Activated CD8-positive, alpha-beta memory T cell treated with anti-CD3 and anti-CD28 coated beads, Interleukin-2, amount 10 ng/mL, durations not matched to agents 7 days and 5 days (primary cell): ENCODE measurements at regions not wholly inside any gene's neighbourhood (a gene's known extent, or its start where the extent isn't known, plus 50 kb on each side); places are given as distances from the start of the nearest gene placed in this dataset.

ENCODE experiments used
- ATAC-seq: fragments of 150-1000 bp; cut with Tn5 transposase; one replicate; pipeline ENCODE4 v1.10.0; 2021; ENCODE audit warnings: moderate library complexity
- CTCF ChIA-PET: fragments of 350-600 bp; sonication (Branson Sonifier 250); formaldehyde crosslinking; loops from one replicate; lab custom pipeline; 2021; ENCODE audit warnings: antibody characterized with exemption; lab: Charles Lee
- DNase-seq: peaks from one replicate; pipeline ENCODE4 v3.0.0-alpha.2; 2020
- H3K27ac Mint-ChIP-seq: one replicate; pipeline ENCODE4 v1.8.0; 2021; ENCODE audit warnings: mild to moderate bottlenecking, mixed read lengths
- H3K27me3 Mint-ChIP-seq: one replicate; pipeline ENCODE4 v1.8.0; 2021; ENCODE audit warnings: mixed read lengths
- H3K36me3 Mint-ChIP-seq: one replicate; pipeline ENCODE4 v1.8.0; 2021; ENCODE audit warnings: mild to moderate bottlenecking, mixed read lengths
- H3K4me1 Mint-ChIP-seq: one replicate; pipeline ENCODE4 v1.8.0; 2021; ENCODE audit warnings: mixed read lengths
- H3K4me3 Mint-ChIP-seq: one replicate; pipeline ENCODE4 v1.8.0; 2021; ENCODE audit warnings: mild to moderate bottlenecking, moderate library complexity, mixed read lengths
- H3K9me3 Mint-ChIP-seq: one replicate; pipeline ENCODE4 v1.8.0; 2022; ENCODE audit warnings: low read depth, mixed read lengths

GRCh38 chr13:83220241-83220640, 662.0 kb downstream of the SLITRK1 start:
- Mint-ChIP-seq H3K4me1 (no peaks in the 10 kb centered on the region), H3K4me3 (no peak overlapping the region), H3K27ac (no peak overlapping the region), H3K36me3 (no peaks in the 10 kb centered on the region), H3K27me3 (no peaks in the 10 kb centered on the region), H3K9me3 (peaks cover 8% of the 10 kb centered on the region)
- DNase-seq (no peak), ATAC-seq (no peak)
- CTCF ChIA-PET, result no interaction called here

GRCh38 chr13:83219832-83220231, 662.4 kb downstream of the SLITRK1 start:
- DNase-seq (no peak), ATAC-seq (no peak)
- no peak overlapping the region for H3K27ac Mint-ChIP-seq
- no peak overlapping the region for H3K4me3 Mint-ChIP-seq
- CTCF ChIA-PET, result no interaction called here
- H3K9me3 Mint-ChIP-seq, result peaks cover 8% of the 10 kb centered on the region
- H3K4me1 Mint-ChIP-seq, result no peaks in the 10 kb centered on the region
- no peaks in the 10 kb centered on the region for H3K36me3 Mint-ChIP-seq
- no peaks in the 10 kb centered on the region for H3K27me3 Mint-ChIP-seq

GRCh38 chr13:83216479-83217245, 665.6 kb downstream of the SLITRK1 start:
- Mint-ChIP-seq H3K9me3 (peaks cover 8% of the 10 kb centered on the region), H3K27ac (no peak overlapping the region), H3K27me3 (no peaks in the 10 kb centered on the region), H3K4me1 (no peaks in the 10 kb centered on the region), H3K4me3 (no peak overlapping the region), H3K36me3 (no peaks in the 10 kb centered on the region)
- DNase-seq (no peak), ATAC-seq (no peak)
- CTCF ChIA-PET, result no interaction called here

GRCh38 chr13:83215627-83216026, 666.6 kb downstream of the SLITRK1 start:
- H3K4me3 Mint-ChIP-seq, result no peak overlapping the region
- H3K27ac Mint-ChIP-seq, result no peak overlapping the region
- CTCF ChIA-PET, result no interaction called here
- DNase-seq (no peak), ATAC-seq (no peak)
- peaks cover 5% of the 10 kb centered on the region for H3K9me3 Mint-ChIP-seq
- no peaks in the 10 kb centered on the region for H3K36me3 Mint-ChIP-seq
- H3K27me3 Mint-ChIP-seq, result no peaks in the 10 kb centered on the region
- H3K4me1 Mint-ChIP-seq, result no peaks in the 10 kb centered on the region

- CTCF ChIA-PET, result no interaction called here
Observed at GRCh38 chr13:83214452-83214851, 667.8 kb downstream of the SLITRK1 start.

GRCh38 chr13:83211301-83211700, 671.0 kb downstream of the SLITRK1 start:
- no peak overlapping the region for H3K4me3 Mint-ChIP-seq
- DNase-seq (no peak), ATAC-seq (no peak)
- H3K36me3 Mint-ChIP-seq, result no peaks in the 10 kb centered on the region
- H3K9me3 Mint-ChIP-seq, result no peaks in the 10 kb centered on the region
- CTCF ChIA-PET, result no interaction called here
- H3K27me3 Mint-ChIP-seq, result no peaks in the 10 kb centered on the region
- no peak overlapping the region for H3K27ac Mint-ChIP-seq
- no peaks in the 10 kb centered on the region for H3K4me1 Mint-ChIP-seq

More at GRCh38 chr13:83214452-83214851, 667.8 kb downstream of the SLITRK1 start:
- Mint-ChIP-seq H3K27me3 (no peaks in the 10 kb centered on the region), H3K4me3 (no peak overlapping the region), H3K4me1 (no peaks in the 10 kb centered on the region), H3K27ac (no peak overlapping the region), H3K9me3 (peaks cover 4% of the 10 kb centered on the region), H3K36me3 (no peaks in the 10 kb centered on the region)
- ATAC-seq (no peak), DNase-seq (no peak)

- CTCF ChIA-PET, result no interaction called here
- ATAC-seq (no peak), DNase-seq (no peak)
- no peaks in the 10 kb centered on the region for H3K4me1 Mint-ChIP-seq
- H3K27me3 Mint-ChIP-seq, result no peaks in the 10 kb centered on the region
- no peak overlapping the region for H3K27ac Mint-ChIP-seq
- peaks cover 8% of the 10 kb centered on the region for H3K9me3 Mint-ChIP-seq
- peaks cover 1% of the 10 kb centered on the region for H3K36me3 Mint-ChIP-seq
- no peak overlapping the region for H3K4me3 Mint-ChIP-seq
Observed at GRCh38 chr13:83204886-83205285, 677.4 kb downstream of the SLITRK1 start.

- CTCF ChIA-PET, result no interaction called here
- Mint-ChIP-seq H3K4me3 (no peak overlapping the region), H3K36me3 (peaks cover 1% of the 10 kb centered on the region), H3K9me3 (peaks cover 8% of the 10 kb centered on the region), H3K4me1 (no peaks in the 10 kb centered on the region), H3K27me3 (no peaks in the 10 kb centered on the region), H3K27ac (no peak overlapping the region)
- ATAC-seq (no peak), DNase-seq (no peak)
Observed at GRCh38 chr13:83201506-83201905, 680.8 kb downstream of the SLITRK1 start.

GRCh38 chr13:83197316-83197715, 685.0 kb downstream of the SLITRK1 start:
- Mint-ChIP-seq H3K9me3 (no peaks in the 10 kb centered on the region), H3K27ac (no peak overlapping the region), H3K4me3 (no peak overlapping the region), H3K36me3 (no peaks in the 10 kb centered on the region), H3K27me3 (no peaks in the 10 kb centered on the region), H3K4me1 (no peaks in the 10 kb centered on the region)
- no peak for DNase-seq
- CTCF ChIA-PET, result no interaction called here
- ATAC-seq, result no peak

GRCh38 chr13:83190020-83190419, 692.3 kb downstream of the SLITRK1 start:
- H3K36me3 Mint-ChIP-seq, result no peaks in the 10 kb centered on the region
- no peak overlapping the region for H3K27ac Mint-ChIP-seq
- no peak for ATAC-seq
- H3K4me1 Mint-ChIP-seq, result no peaks in the 10 kb centered on the region
- H3K27me3 Mint-ChIP-seq, result no peaks in the 10 kb centered on the region
- peaks cover 4% of the 10 kb centered on the region for H3K9me3 Mint-ChIP-seq
- no peak overlapping the region for H3K4me3 Mint-ChIP-seq
- DNase-seq, result no peak
- CTCF ChIA-PET, result no interaction called here

GRCh38 chr13:83184819-83185218, 697.5 kb downstream of the SLITRK1 start:
- no peaks in the 10 kb centered on the region for H3K36me3 Mint-ChIP-seq
- peaks cover 3% of the 10 kb centered on the region for H3K9me3 Mint-ChIP-seq
- H3K4me1 Mint-ChIP-seq, result no peaks in the 10 kb centered on the region
- CTCF ChIA-PET, result no interaction called here
- ATAC-seq (no peak), DNase-seq (no peak)
- H3K4me3 Mint-ChIP-seq, result no peak overlapping the region
- no peaks in the 10 kb centered on the region for H3K27me3 Mint-ChIP-seq
- no peak overlapping the region for H3K27ac Mint-ChIP-seq

GRCh38 chr13:83184150-83184475, 698.2 kb downstream of the SLITRK1 start:
- no peaks in the 10 kb centered on the region for H3K4me1 Mint-ChIP-seq
- CTCF ChIA-PET, result no interaction called here
- H3K27ac Mint-ChIP-seq, result no peak overlapping the region
- H3K27me3 Mint-ChIP-seq, result no peaks in the 10 kb centered on the region
- no peaks in the 10 kb centered on the region for H3K36me3 Mint-ChIP-seq
- H3K9me3 Mint-ChIP-seq, result peaks cover 3% of the 10 kb centered on the region
- no peak overlapping the region for H3K4me3 Mint-ChIP-seq
- DNase-seq (no peak), ATAC-seq (no peak)

GRCh38 chr13:83183439-83184149, 698.7 kb downstream of the SLITRK1 start:
- H3K36me3 Mint-ChIP-seq, result no peaks in the 10 kb centered on the region
- peaks cover 3% of the 10 kb centered on the region for H3K9me3 Mint-ChIP-seq
- H3K4me3 Mint-ChIP-seq, result no peak overlapping the region
- no peak for DNase-seq
- no peaks in the 10 kb centered on the region for H3K27me3 Mint-ChIP-seq
- CTCF ChIA-PET, result no interaction called here
- H3K27ac Mint-ChIP-seq, result no peak overlapping the region
- H3K4me1 Mint-ChIP-seq, result no peaks in the 10 kb centered on the region
- no peak for ATAC-seq

GRCh38 chr13:83182845-83183244, 699.4 kb downstream of the SLITRK1 start:
- DNase-seq (no peak), ATAC-seq (no peak)
- peaks cover 3% of the 10 kb centered on the region for H3K9me3 Mint-ChIP-seq
- CTCF ChIA-PET, result no interaction called here
- no peaks in the 10 kb centered on the region for H3K4me1 Mint-ChIP-seq
- no peaks in the 10 kb centered on the region for H3K36me3 Mint-ChIP-seq
- no peak overlapping the region for H3K4me3 Mint-ChIP-seq
- H3K27ac Mint-ChIP-seq, result no peak overlapping the region
- H3K27me3 Mint-ChIP-seq, result no peaks in the 10 kb centered on the region
